Psoas muscle (tissue), 7 donors: ENCODE measurements at regions not wholly inside any gene's neighbourhood (a gene's known extent, or its start where the extent isn't known, plus 50 kb on each side); places are given as distances from the start of the nearest gene placed in this dataset.
"Not testable (repeated sequence)": the region's sequence is repeated elsewhere in the genome, so short reads cannot be mapped to it uniquely, and the experiment has no call there.

Source experiments
- ATAC-seq, 4 donors: fragments of 200-7000 bp; cut with Tn5 transposase; one replicate each; pipeline ENCODE4 v1.9.1; 2020; ENCODE audit warnings: moderate library complexity in 3 of 4, mild to moderate bottlenecking in 2 of 4
- DNase-seq, 2 donors: peaks; one replicate each; pipeline ENCODE4 v3.0.0-alpha.2; 2020
- H3K27ac ChIP-seq: fragments of 200-600 bp; one replicate; pipeline ENCODE4 v1.8.0; 2022
- H3K27me3 ChIP-seq, 3 donors: fragments of 200-600 bp in 1 of 3; one replicate each; pipeline versions ENCODE4 v1.6.1 to v1.8.0; 2013 to 2022; ENCODE audit warnings: low read length in 2 of 3, mild to moderate bottlenecking in 2 of 3, moderate library complexity in 1 of 3; ENCODE audit not compliant: insufficient read depth in 3 of 3
- H3K36me3 ChIP-seq, 2 donors: fragments of 200-600 bp in 1 of 2; one replicate each; pipeline versions ENCODE4 v1.6.1 to v1.8.0; 2013 to 2022; ENCODE audit warnings: low read depth in 1 of 2, mild to moderate bottlenecking in 1 of 2, moderate library complexity in 1 of 2; ENCODE audit not compliant: insufficient read depth in 1 of 2
- H3K4me1 ChIP-seq: fragments of 200-600 bp; one replicate; pipeline ENCODE4 v1.8.0; 2022
- H3K4me3 ChIP-seq: fragments of 200-600 bp; one replicate; pipeline ENCODE4 v1.8.0; 2022; ENCODE audit warnings: mild to moderate bottlenecking
- H3K9me3 ChIP-seq: fragments of 200-600 bp; one replicate; pipeline ENCODE4 v1.8.0; 2022
- WGBS, 3 donors: extraction: QIAGEN DNeasy Blood & Tissue Kit; methylation state at CpG; one replicate each; pipeline versions ENCODE4 v1.1.6 to v1.1.7; 2013; 5-methylcytosine and 5-hydroxymethylcytosine counted together
- intact Hi-C, 2 donors: fragments of 100-400 bp; cut with DNase I; formaldehyde crosslinking; loops; one replicate each; pipeline versions ENCODE4 v1.11.0 to v1.14.2; 2022
- TF ChIP-seq, protein P1 (sequence below): fragments of 200-600 bp; IDR thresholded peaks from one replicate; pipeline ENCODE4 v1.8.0; 2022; ENCODE audit warnings: antibody characterized with exemption
- donor health status: healthy with polysubstance abuse.
- donor health status: DM: no; HTN: no; CAD: no; lungs with moderate emphysema.
- donor health status: Bipolar disorder and iron deficiency.
- donor health status: healthy.
- donor health status: DM: yes; HTN: yes; CAD: no.
- donor health status: DM: no; HTN: no; CAD: no.
- donor health status: DM: yes; HTN: yes; CAD: no.

DNA sequence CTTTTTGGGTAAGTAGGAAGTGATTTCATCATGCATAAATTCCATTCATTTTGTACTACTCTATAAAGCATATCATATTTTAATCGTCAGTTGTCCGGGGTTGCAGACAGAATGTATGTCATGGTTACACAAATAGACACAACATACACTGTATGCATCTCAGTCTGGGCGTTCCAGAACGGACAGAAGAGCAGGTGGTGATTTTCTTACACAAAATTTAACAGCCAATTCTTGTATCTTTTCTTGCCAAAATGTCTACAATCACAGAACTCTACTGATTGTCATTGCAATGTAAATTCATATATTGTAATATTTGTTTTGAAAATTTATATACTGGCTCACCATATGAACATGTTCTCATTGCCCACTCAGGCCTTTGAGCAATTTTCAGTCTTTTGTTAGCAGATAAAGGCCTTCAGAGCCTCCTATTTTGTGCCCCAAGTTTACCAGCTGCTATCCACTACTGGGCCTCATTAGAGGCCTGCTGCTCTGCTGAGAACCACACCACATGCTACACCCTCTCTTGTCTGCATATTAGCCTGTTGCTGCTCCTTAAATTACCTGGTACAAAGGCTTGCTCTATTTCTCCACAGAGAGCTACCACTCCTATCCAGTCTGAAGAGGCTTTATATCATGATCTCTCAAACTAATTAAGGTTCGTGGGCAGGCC, 61.5 kb downstream of the PRDM13 start:
- H3K36me3 ChIP-seq = no peaks in the 10 kb centered on the region
- DNase-seq = no peak
- H3K27me3 ChIP-seq = no peaks in the 10 kb centered on the region
- no peaks in the 10 kb centered on the region for H3K4me1 ChIP-seq
- H3K4me3 ChIP-seq = no peak overlapping the region
- TF ChIP-seq, protein P1, sequence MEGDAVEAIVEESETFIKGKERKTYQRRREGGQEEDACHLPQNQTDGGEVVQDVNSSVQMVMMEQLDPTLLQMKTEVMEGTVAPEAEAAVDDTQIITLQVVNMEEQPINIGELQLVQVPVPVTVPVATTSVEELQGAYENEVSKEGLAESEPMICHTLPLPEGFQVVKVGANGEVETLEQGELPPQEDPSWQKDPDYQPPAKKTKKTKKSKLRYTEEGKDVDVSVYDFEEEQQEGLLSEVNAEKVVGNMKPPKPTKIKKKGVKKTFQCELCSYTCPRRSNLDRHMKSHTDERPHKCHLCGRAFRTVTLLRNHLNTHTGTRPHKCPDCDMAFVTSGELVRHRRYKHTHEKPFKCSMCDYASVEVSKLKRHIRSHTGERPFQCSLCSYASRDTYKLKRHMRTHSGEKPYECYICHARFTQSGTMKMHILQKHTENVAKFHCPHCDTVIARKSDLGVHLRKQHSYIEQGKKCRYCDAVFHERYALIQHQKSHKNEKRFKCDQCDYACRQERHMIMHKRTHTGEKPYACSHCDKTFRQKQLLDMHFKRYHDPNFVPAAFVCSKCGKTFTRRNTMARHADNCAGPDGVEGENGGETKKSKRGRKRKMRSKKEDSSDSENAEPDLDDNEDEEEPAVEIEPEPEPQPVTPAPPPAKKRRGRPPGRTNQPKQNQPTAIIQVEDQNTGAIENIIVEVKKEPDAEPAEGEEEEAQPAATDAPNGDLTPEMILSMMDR = no peak
- ATAC-seq = no peak
- intact Hi-C loops = no loop called here
- H3K9me3 ChIP-seq = no peaks in the 10 kb centered on the region
- no peak overlapping the region for H3K27ac ChIP-seq
- 40 to 48% (median 45%) methylated on average over 5 of the region's 5 CpGs for WGBS, 3 donors

DNA sequence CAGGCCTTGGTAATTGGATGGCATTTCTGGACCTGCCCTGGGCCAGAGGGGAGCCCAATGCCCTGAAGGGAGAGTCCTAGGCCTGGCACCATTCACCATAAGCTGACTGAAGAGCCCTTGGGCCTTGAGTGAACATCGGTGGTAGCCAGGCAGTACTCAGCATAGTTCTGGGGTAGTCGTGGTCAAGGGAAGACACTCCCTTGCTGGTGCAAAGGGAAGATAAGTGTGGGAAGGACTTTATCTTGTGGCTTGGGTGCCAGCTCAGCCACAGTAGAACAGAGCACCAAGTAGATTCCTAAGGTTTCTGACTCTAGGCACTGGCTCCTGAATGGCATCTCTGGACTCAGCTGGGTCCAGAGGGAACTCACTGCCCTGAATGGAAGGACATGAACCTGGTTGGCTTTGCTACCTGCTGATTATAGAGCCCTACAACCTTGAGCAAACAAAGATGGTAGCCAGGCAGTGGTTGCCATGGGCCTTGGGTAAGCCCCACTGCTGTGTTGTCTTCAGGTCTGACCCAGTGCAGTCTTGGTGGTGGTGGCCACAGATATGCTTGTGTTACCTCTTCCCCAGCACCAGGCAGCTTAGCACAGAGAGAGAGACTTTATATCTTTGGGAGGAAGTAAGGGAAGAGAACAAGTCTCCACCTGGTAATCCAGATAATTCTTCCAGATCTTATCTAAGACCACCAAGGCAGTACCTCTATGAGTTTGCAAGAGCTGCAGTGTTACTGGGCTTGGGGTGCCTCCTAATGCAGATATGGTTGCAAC, 83.5 kb downstream of the PRDM13 start:
- intact Hi-C loops = no loop called here
- Histone ChIP-seq H3K4me1 (no peaks in the 10 kb centered on the region), H3K9me3 (no peaks in the 10 kb centered on the region), H3K36me3 (no peaks in the 10 kb centered on the region), H3K27ac (no peak overlapping the region), H3K27me3 (no peaks in the 10 kb centered on the region), H3K4me3 (no peak overlapping the region)
- DNase-seq = no peak
- 79 to 94% (median 87%) methylated on average over 2 of the region's 2 CpGs for WGBS, 3 donors
- TF ChIP-seq, protein P1 = no peak
- no peak for ATAC-seq

DNA sequence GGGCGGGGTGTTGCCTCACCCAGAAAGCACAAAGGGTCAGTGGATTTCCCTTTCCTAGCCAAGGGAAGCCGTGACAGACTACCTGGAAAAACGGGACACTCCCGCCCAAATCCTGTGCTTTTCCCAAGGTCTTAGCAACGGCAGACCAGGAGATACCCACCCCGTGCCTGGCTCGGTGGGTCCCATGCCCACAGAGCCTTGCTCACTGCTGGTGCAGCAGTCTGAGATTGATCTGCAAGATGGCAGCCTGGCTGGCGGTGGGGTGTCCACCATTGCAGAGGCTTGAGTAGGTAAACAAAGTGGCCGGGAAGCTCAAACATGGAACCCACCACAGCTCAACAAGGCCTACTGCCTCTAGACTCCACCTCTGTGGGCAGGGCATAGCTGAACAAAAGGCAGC, 95.7 kb downstream of the PRDM13 start:
- H3K9me3 ChIP-seq, DNase-seq, H3K4me3 ChIP-seq, intact Hi-C loops, ATAC-seq, H3K4me1 ChIP-seq, H3K27ac ChIP-seq, H3K36me3 ChIP-seq, H3K27me3 ChIP-seq: not testable (repeated sequence)
- WGBS, 3 donors = 90 to 94% (median 92%) methylated on average over 9 of the region's 9 CpGs

DNA sequence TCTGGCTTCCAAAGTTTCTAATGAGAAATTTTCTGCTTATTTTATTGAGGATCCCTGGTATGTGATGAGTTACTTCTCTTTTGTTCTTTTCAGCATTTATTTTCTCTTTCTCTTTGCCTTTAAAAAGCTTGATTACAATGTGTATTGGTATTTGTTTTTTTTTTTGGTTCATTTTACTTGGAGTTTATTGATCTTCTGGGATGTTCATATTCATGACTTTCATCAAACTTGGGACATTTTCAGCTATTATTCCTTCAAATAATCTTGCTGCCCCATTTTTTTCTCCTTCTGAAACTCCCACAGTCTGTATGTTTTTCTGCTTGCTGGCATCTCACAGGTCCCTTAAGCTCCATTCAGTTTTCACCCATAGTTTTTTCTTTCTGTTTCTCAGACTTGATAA, 102.4 kb downstream of the PRDM13 start:
- DNase-seq = no peak
- no peaks in the 10 kb centered on the region for H3K36me3 ChIP-seq
- TF ChIP-seq, protein P1 = no peak
- H3K9me3 ChIP-seq = no peaks in the 10 kb centered on the region
- no peaks in the 10 kb centered on the region for H3K4me1 ChIP-seq
- no peak overlapping the region for H3K27ac ChIP-seq
- no peak for ATAC-seq
- H3K27me3 ChIP-seq = no peaks in the 10 kb centered on the region
- no peak overlapping the region for H3K4me3 ChIP-seq
- intact Hi-C loops = no loop called here

DNA sequence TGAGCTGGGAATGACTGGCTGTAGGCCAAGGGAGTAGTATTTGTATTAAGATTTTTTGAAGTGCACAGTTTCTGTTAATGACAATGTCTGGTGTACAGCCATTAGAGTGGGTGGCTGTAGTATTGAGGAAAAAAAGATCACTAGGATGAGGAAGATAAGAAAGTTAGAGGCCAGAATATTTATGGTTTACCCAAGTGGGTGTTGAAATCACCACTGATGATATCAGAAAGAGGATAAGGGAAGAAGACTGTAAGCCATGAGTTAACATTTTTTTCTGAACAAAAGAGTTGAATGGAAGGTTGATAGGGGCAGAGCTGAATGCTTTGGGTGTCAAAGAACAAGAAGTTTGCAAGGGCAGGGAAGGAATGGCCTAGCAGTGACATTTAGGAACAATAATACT, 104.7 kb downstream of the PRDM13 start:
- Histone ChIP-seq H3K4me1 (no peaks in the 10 kb centered on the region), H3K27ac (no peak overlapping the region), H3K4me3 (no peak overlapping the region), H3K27me3 (no peaks in the 10 kb centered on the region), H3K36me3 (no peaks in the 10 kb centered on the region), H3K9me3 (no peaks in the 10 kb centered on the region)
- ATAC-seq = no peak
- intact Hi-C loops = no loop called here
- no peak for DNase-seq
- TF ChIP-seq, protein P1 = no peak
